ENCODE measurements at regions not wholly inside any gene's neighbourhood (a gene's known extent, or its start where the extent isn't known, plus 50 kb on each side); places are given as distances from the start of the nearest gene placed in this dataset.

GRCh38 chr6:155740781-155741399 is 285.3 kb upstream of the NOX3 start:
- no peak overlapping the region for H3K4me3 ChIP-seq (ENCODE audit: low read depth, low read length)
- no peak overlapping the region for H3K27ac ChIP-seq
- in situ Hi-C loops (cut with HindIII; ENCODE audit: low pct_ligation_motif_present, low sequenced_read_pairs), result no loop called here
- no peaks in the 10 kb centered on the region for H3K27me3 ChIP-seq (replicated peaks)
- no peak for TF ChIP-seq CTCF (IDR thresholded peaks at IDR 0.05; ENCODE audit: low read depth, low read length, missing control alignments)
- no peak for DNase-seq
- H3K36me3 ChIP-seq (replicated peaks), result no peaks in the 10 kb centered on the region

- no peak for DNase-seq
- Histone ChIP-seq H3K27ac (no peak overlapping the region), H3K27me3 (replicated peaks) (no peaks in the 10 kb centered on the region), H3K4me3 (ENCODE audit: low read depth, low read length) (no peak overlapping the region), H3K36me3 (replicated peaks) (no peaks in the 10 kb centered on the region)
- no peak for TF ChIP-seq CTCF (IDR thresholded peaks at IDR 0.05; ENCODE audit: low read depth, low read length, missing control alignments)
- in situ Hi-C loops (cut with HindIII; ENCODE audit: low pct_ligation_motif_present, low sequenced_read_pairs), result no loop called here
These were observed 283.0 kb upstream of the NOX3 start for GRCh38 chr6:155738602-155739105.

GRCh38 chr6:155717374-155717773 is 261.7 kb upstream of the NOX3 start:
- no peak for TF ChIP-seq CTCF (IDR thresholded peaks at IDR 0.05; ENCODE audit: low read depth, low read length, missing control alignments)
- in situ Hi-C loops (cut with HindIII; ENCODE audit: low pct_ligation_motif_present, low sequenced_read_pairs), result no loop called here

GRCh38 chr6:155710704-155711103 is 255.1 kb upstream of the NOX3 start:
- TF ChIP-seq CTCF (IDR thresholded peaks at IDR 0.05; ENCODE audit: low read depth, low read length, missing control alignments), result no peak
- in situ Hi-C loops (cut with HindIII; ENCODE audit: low pct_ligation_motif_present, low sequenced_read_pairs), result no loop called here
- Histone ChIP-seq H3K27me3 (replicated peaks) (no peaks in the 10 kb centered on the region), H3K36me3 (replicated peaks) (no peaks in the 10 kb centered on the region), H3K27ac (no peak overlapping the region), H3K4me3 (ENCODE audit: low read depth, low read length) (no peak overlapping the region)
- DNase-seq, result no peak

More at GRCh38 chr6:155717374-155717773, 261.7 kb upstream of the NOX3 start:
- no peak for DNase-seq
- Histone ChIP-seq H3K27ac (no peak overlapping the region), H3K4me3 (ENCODE audit: low read depth, low read length) (no peak overlapping the region), H3K27me3 (replicated peaks) (no peaks in the 10 kb centered on the region), H3K36me3 (replicated peaks) (no peaks in the 10 kb centered on the region)

- TF ChIP-seq CTCF (IDR thresholded peaks at IDR 0.05; ENCODE audit: low read depth, low read length, missing control alignments), result no peak
- Histone ChIP-seq H3K4me3 (ENCODE audit: low read depth, low read length) (no peak overlapping the region), H3K27ac (no peak overlapping the region), H3K36me3 (replicated peaks) (no peaks in the 10 kb centered on the region), H3K27me3 (replicated peaks) (no peaks in the 10 kb centered on the region)
- in situ Hi-C loops (cut with HindIII; ENCODE audit: low pct_ligation_motif_present, low sequenced_read_pairs), result no loop called here
- no peak for DNase-seq
These were observed 253.6 kb upstream of the NOX3 start for GRCh38 chr6:155709262-155709661.

GRCh38 chr6:155708100-155708499 is 252.5 kb upstream of the NOX3 start:
- H3K4me3 ChIP-seq (ENCODE audit: low read depth, low read length), result no peak overlapping the region
- no peaks in the 10 kb centered on the region for H3K27me3 ChIP-seq (replicated peaks)
- H3K36me3 ChIP-seq (replicated peaks), result no peaks in the 10 kb centered on the region
- DNase-seq, result no peak
- in situ Hi-C loops (cut with HindIII; ENCODE audit: low pct_ligation_motif_present, low sequenced_read_pairs), result no loop called here
- TF ChIP-seq CTCF (IDR thresholded peaks at IDR 0.05; ENCODE audit: low read depth, low read length, missing control alignments), result no peak
- no peak overlapping the region for H3K27ac ChIP-seq
